ENCODE measurements at regions not wholly inside any gene's neighbourhood (a gene's known extent, or its start where the extent isn't known, plus 50 kb on each side); places are given as distances from the start of the nearest gene placed in this dataset.

DNA sequence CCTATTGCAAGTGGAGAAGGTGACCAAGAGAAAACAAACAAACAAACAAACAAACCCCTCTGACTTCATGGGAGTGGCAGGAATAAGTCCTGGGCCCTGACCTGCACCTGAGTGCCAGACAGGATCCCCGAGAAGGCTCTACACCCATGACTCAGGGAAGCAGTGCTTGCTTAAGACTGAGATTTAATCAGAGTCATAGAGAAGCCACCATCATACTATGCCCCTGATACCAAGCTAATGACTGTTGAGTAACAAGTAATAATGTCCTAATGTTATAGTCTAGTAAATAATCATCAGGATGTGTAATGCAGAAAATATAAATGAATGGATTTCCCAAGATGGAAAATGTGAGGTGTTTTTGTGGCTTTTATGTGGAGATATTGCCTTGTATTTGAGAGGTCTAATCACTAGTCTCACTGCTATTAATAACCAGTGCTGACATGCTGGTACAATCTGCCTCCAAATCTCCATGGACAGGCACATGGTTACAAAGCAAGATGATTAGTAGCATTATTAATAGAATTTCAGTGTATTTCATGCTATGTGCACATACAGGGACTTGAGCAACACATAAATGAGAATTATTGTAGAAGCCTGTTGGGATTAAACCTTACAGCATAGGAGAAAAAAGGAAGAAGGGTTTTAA lies 1290.9 kb downstream of the MRPL39 start:
- Histone ChIP-seq H3K4ac (ENCODE audit: low read depth in 1 of 2, low read length in 2 of 2) (no peak overlapping the region), H2BK5ac (ENCODE audit: low read depth, low read length, poor library complexity, severe bottlenecking) (no peak overlapping the region), H3K23ac (ENCODE audit: low read length in 2 of 2) (no peak overlapping the region), H3K36me3 (ENCODE audit: control insufficient read depth in 1 of 2, insufficient read depth in 2 of 2, low read depth in 1 of 2, low read length in 2 of 2) (no peaks in the 10 kb centered on the region), H3K18ac (ENCODE audit: low read depth in 1 of 2, low read length in 2 of 2) (no peak overlapping the region), H2BK120ac (ENCODE audit: low read depth, low read length) (no peak overlapping the region), H3K4me2 (ENCODE audit: low read length, poor library complexity, severe bottlenecking) (no peak overlapping the region), H2AFZ (ENCODE audit: low read depth, low read length) (no peak overlapping the region), H2BK12ac (ENCODE audit: low read length in 2 of 2) (no peak overlapping the region), H3K4me3 (ENCODE audit: insufficient read depth in 1 of 2, low read depth in 1 of 2, low read length in 2 of 2) (no peak overlapping the region), H2AK5ac (ENCODE audit: low read length, severe bottlenecking) (no peak overlapping the region), H3K9me3 (ENCODE audit: control insufficient read depth, low read length) (no peaks in the 10 kb centered on the region), H3K14ac (ENCODE audit: low read length in 2 of 2) (no peak overlapping the region), H3K9ac (ENCODE audit: low read length) (no peak overlapping the region), H3K27ac (ENCODE audit: low read length, poor library complexity, severe bottlenecking) (no peak overlapping the region), H3K4me1 (ENCODE audit: control insufficient read depth, insufficient read depth, low read depth, low read length) (no peaks in the 10 kb centered on the region), H3K79me1 (replicated peaks; ENCODE audit: low read length, poor library complexity, severe bottlenecking) (no peaks in the 10 kb centered on the region), H4K91ac (ENCODE audit: low read length) (no peak overlapping the region), H2BK15ac (ENCODE audit: low read depth, poor library complexity, severe bottlenecking) (no peak overlapping the region), H4K8ac (ENCODE audit: low read length) (no peak overlapping the region), H3K27me3 (ENCODE audit: control insufficient read depth in 1 of 2, insufficient read depth in 1 of 2, low read length in 2 of 2) (no peaks in the 10 kb centered on the region)
- no CpG with 5 or more reads among the region's 1 CpG for WGBS
- no peak for DNase-seq

DNA sequence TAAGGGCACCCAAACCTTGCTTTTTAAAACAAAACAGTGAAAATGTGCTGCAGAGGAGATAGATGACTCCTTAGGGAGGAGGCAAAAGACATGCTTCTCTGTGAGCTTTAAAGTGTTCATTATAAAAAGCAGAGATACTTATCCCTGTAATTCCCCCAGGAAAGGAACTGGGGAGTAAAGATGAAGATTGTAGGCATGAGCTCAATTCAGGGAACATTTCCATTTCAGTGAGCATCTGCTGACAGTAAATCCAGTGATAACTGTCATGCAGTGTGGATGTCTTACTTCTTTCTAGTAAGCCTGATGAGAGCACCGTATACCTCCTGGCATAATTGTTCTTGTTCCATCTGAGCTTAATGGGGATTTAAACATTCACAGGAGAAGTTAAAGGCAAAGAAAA lies 1296.5 kb downstream of the MRPL39 start:
- no peaks in the 10 kb centered on the region for H3K27me3 ChIP-seq (ENCODE audit: control insufficient read depth in 1 of 2, insufficient read depth in 1 of 2, low read length in 2 of 2)
- no peak overlapping the region for H2BK5ac ChIP-seq (ENCODE audit: low read depth, low read length, poor library complexity, severe bottlenecking)
- H2AFZ ChIP-seq (ENCODE audit: low read depth, low read length) = no peak overlapping the region
- H2BK12ac ChIP-seq (ENCODE audit: low read length in 2 of 2) = no peak overlapping the region
- no peak overlapping the region for H3K9ac ChIP-seq (ENCODE audit: low read length)
- no peak overlapping the region for H3K4me2 ChIP-seq (ENCODE audit: low read length, poor library complexity, severe bottlenecking)
- no peak overlapping the region for H2BK120ac ChIP-seq (ENCODE audit: low read depth, low read length)
- H3K4ac ChIP-seq (ENCODE audit: low read depth in 1 of 2, low read length in 2 of 2) = no peak overlapping the region
- H3K23ac ChIP-seq (ENCODE audit: low read length in 2 of 2) = no peak overlapping the region
- H3K14ac ChIP-seq (ENCODE audit: low read length in 2 of 2) = no peak overlapping the region
- no peak overlapping the region for H4K8ac ChIP-seq (ENCODE audit: low read length)
- H3K79me1 ChIP-seq (replicated peaks; ENCODE audit: low read length, poor library complexity, severe bottlenecking) = no peaks in the 10 kb centered on the region
- H2AK5ac ChIP-seq (ENCODE audit: low read length, severe bottlenecking) = no peak overlapping the region
- no peak overlapping the region for H2BK15ac ChIP-seq (ENCODE audit: low read depth, poor library complexity, severe bottlenecking)
- DNase-seq = no peak
- WGBS = 50% methylated on average over 1 of the region's 1 CpG
- H3K4me1 ChIP-seq (ENCODE audit: control insufficient read depth, insufficient read depth, low read depth, low read length) = no peaks in the 10 kb centered on the region
- peaks cover 11% of the 10 kb centered on the region for H3K9me3 ChIP-seq (ENCODE audit: control insufficient read depth, low read length)
- no peak overlapping the region for H4K91ac ChIP-seq (ENCODE audit: low read length)
- H3K18ac ChIP-seq (ENCODE audit: low read depth in 1 of 2, low read length in 2 of 2) = no peak overlapping the region
- H3K27ac ChIP-seq (ENCODE audit: low read length, poor library complexity, severe bottlenecking) = no peak overlapping the region
- H3K36me3 ChIP-seq (ENCODE audit: control insufficient read depth in 1 of 2, insufficient read depth in 2 of 2, low read depth in 1 of 2, low read length in 2 of 2) = no peaks in the 10 kb centered on the region
- H3K4me3 ChIP-seq (ENCODE audit: insufficient read depth in 1 of 2, low read depth in 1 of 2, low read length in 2 of 2) = no peak overlapping the region

DNA sequence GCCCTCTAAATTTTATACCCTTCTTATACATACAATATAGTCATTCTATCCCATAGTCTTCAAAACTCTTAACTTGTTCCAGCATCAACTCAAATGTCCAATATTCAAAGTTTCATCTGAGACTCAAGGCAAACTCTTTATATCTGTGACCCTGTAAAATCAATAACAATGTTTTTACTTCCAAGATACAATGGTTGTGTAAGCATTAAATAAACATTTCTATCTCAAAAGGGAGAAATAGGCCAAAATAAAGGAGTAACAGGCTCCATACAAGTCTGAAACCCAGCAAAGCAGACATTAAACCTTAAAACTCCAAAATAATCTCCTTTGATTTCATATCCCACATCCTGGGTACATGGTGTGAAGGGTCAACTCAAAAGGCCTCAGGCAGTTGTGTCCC lies 1299.1 kb downstream of the MRPL39 start:
- Histone ChIP-seq H3K14ac (ENCODE audit: low read length in 2 of 2) (no peak overlapping the region), H3K79me1 (replicated peaks; ENCODE audit: low read length, poor library complexity, severe bottlenecking) (no peaks in the 10 kb centered on the region), H2BK5ac (ENCODE audit: low read depth, low read length, poor library complexity, severe bottlenecking) (no peak overlapping the region), H3K27me3 (ENCODE audit: control insufficient read depth in 1 of 2, insufficient read depth in 1 of 2, low read length in 2 of 2) (no peaks in the 10 kb centered on the region), H2BK120ac (ENCODE audit: low read depth, low read length) (no peak overlapping the region), H2AK5ac (ENCODE audit: low read length, severe bottlenecking) (no peak overlapping the region), H3K18ac (ENCODE audit: low read depth in 1 of 2, low read length in 2 of 2) (no peak overlapping the region), H3K4ac (ENCODE audit: low read depth in 1 of 2, low read length in 2 of 2) (no peak overlapping the region), H3K23ac (ENCODE audit: low read length in 2 of 2) (no peak overlapping the region), H4K91ac (ENCODE audit: low read length) (no peak overlapping the region), H3K4me2 (ENCODE audit: low read length, poor library complexity, severe bottlenecking) (no peak overlapping the region), H2AFZ (ENCODE audit: low read depth, low read length) (no peak overlapping the region), H3K9ac (ENCODE audit: low read length) (no peak overlapping the region), H3K36me3 (ENCODE audit: control insufficient read depth in 1 of 2, insufficient read depth in 2 of 2, low read depth in 1 of 2, low read length in 2 of 2) (no peaks in the 10 kb centered on the region), H3K9me3 (ENCODE audit: control insufficient read depth, low read length) (peaks cover 11% of the 10 kb centered on the region), H3K4me1 (ENCODE audit: control insufficient read depth, insufficient read depth, low read depth, low read length) (no peaks in the 10 kb centered on the region), H4K8ac (ENCODE audit: low read length) (no peak overlapping the region), H2BK12ac (ENCODE audit: low read length in 2 of 2) (no peak overlapping the region), H3K27ac (ENCODE audit: low read length, poor library complexity, severe bottlenecking) (no peak overlapping the region), H3K4me3 (ENCODE audit: insufficient read depth in 1 of 2, low read depth in 1 of 2, low read length in 2 of 2) (no peak overlapping the region), H2BK15ac (ENCODE audit: low read depth, poor library complexity, severe bottlenecking) (no peak overlapping the region)
- DNase-seq = no peak

DNA sequence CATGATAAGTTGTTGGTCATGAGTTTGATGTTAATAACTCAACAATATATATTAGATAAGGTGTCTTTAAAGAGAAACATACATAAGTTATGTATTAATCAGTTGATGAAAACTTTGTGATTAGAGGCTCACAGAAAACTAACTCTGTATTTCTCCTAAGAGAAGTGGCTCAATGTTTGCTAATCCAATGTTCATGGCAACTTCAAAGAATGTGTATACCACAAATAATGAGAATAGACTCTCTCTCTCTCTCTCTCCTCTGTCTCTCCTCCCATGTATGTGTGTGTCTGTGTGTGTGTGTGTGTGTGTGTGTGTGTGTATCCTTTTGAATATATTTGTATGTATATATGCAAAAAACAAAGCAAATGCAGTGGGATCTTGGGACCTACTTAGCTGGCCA lies 1304.9 kb downstream of the MRPL39 start:
- H4K8ac ChIP-seq (ENCODE audit: low read length) = no peak overlapping the region
- H3K36me3 ChIP-seq (ENCODE audit: control insufficient read depth in 1 of 2, insufficient read depth in 2 of 2, low read depth in 1 of 2, low read length in 2 of 2) = no peaks in the 10 kb centered on the region
- no peak overlapping the region for H2BK5ac ChIP-seq (ENCODE audit: low read depth, low read length, poor library complexity, severe bottlenecking)
- no peak overlapping the region for H3K23ac ChIP-seq (ENCODE audit: low read length in 2 of 2)
- H3K4me1 ChIP-seq (ENCODE audit: control insufficient read depth, insufficient read depth, low read depth, low read length) = no peaks in the 10 kb centered on the region
- no peak overlapping the region for H4K91ac ChIP-seq (ENCODE audit: low read length)
- H2AFZ ChIP-seq (ENCODE audit: low read depth, low read length) = no peak overlapping the region
- no peak overlapping the region for H2BK120ac ChIP-seq (ENCODE audit: low read depth, low read length)
- H3K79me1 ChIP-seq (replicated peaks; ENCODE audit: low read length, poor library complexity, severe bottlenecking) = no peaks in the 10 kb centered on the region
- H3K9me3 ChIP-seq (ENCODE audit: control insufficient read depth, low read length) = no peaks in the 10 kb centered on the region
- H2BK15ac ChIP-seq (ENCODE audit: low read depth, poor library complexity, severe bottlenecking) = no peak overlapping the region
- no peak overlapping the region for H3K14ac ChIP-seq (ENCODE audit: low read length in 2 of 2)
- H3K27ac ChIP-seq (ENCODE audit: low read length, poor library complexity, severe bottlenecking) = no peak overlapping the region
- no peaks in the 10 kb centered on the region for H3K27me3 ChIP-seq (ENCODE audit: control insufficient read depth in 1 of 2, insufficient read depth in 1 of 2, low read length in 2 of 2)
- no peak overlapping the region for H3K4me3 ChIP-seq (ENCODE audit: insufficient read depth in 1 of 2, low read depth in 1 of 2, low read length in 2 of 2)
- H3K18ac ChIP-seq (ENCODE audit: low read depth in 1 of 2, low read length in 2 of 2) = no peak overlapping the region
- H3K4ac ChIP-seq (ENCODE audit: low read depth in 1 of 2, low read length in 2 of 2) = no peak overlapping the region
- no peak overlapping the region for H2BK12ac ChIP-seq (ENCODE audit: low read length in 2 of 2)
- H3K4me2 ChIP-seq (ENCODE audit: low read length, poor library complexity, severe bottlenecking) = no peak overlapping the region
- no peak overlapping the region for H3K9ac ChIP-seq (ENCODE audit: low read length)
- no peak overlapping the region for H2AK5ac ChIP-seq (ENCODE audit: low read length, severe bottlenecking)
- no peak for DNase-seq

All from mesenchymal stem cell (in vitro differentiated cells and primary cell).